Activated naive CD4-positive, alpha-beta T cell treated with anti-CD3 and anti-CD28 coated beads, Interleukin-2, amount 50 U/mL, for 24 hours (primary cell): ENCODE measurements at regions not wholly inside any gene's neighbourhood (a gene's known extent, or its start where the extent isn't known, plus 50 kb on each side); places are given as distances from the start of the nearest gene placed in this dataset.
A peak's percentile ranks its signal among the peaks of the same experiment; 100 is the strongest.
"Not testable (repeated sequence)": the region's sequence is repeated elsewhere in the genome, so short reads cannot be mapped to it uniquely, and the experiment has no call there.

Experiments
- H3K27ac Mint-ChIP-seq: one replicate; pipeline ENCODE4 v1.8.0; 2021; ENCODE audit warnings: mild to moderate bottlenecking, mixed read lengths
- H3K27me3 Mint-ChIP-seq: one replicate; pipeline ENCODE4 v1.8.0; 2021; ENCODE audit warnings: mixed read lengths
- H3K36me3 Mint-ChIP-seq: one replicate; pipeline ENCODE4 v1.8.0; 2021; ENCODE audit warnings: mixed read lengths
- H3K4me1 Mint-ChIP-seq: one replicate; pipeline ENCODE4 v1.8.0; 2021; ENCODE audit warnings: mixed read lengths
- H3K4me3 Mint-ChIP-seq: one replicate; pipeline ENCODE4 v1.8.0; 2021; ENCODE audit warnings: mild to moderate bottlenecking, mixed read lengths
- H3K9me3 Mint-ChIP-seq: one replicate; pipeline ENCODE4 v1.8.0; 2021; ENCODE audit warnings: mixed read lengths

DNA sequence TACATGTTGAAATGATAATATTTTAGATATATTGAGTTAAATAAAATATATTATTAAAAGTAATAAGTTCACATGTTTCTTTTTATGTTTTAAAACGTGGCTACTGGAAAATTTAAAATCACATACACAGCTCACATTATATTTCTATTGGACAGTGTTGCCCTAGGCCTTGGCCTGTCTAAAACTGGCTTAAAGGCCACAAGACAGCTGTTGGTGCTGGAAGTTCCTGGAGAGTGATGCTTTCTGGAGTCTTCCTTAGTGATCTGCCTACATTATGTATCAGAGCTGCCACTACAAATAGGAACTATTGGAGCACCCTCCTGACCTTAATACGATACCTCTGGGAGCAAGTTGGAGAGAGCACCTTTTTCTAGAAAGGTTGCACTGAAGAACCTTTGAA, 254.1 kb upstream of the C2CD4B start:
- H3K9me3 Mint-ChIP-seq: no peaks in the 10 kb centered on the region
- no peaks in the 10 kb centered on the region for H3K4me1 Mint-ChIP-seq
- no peaks in the 10 kb centered on the region for H3K27me3 Mint-ChIP-seq
- H3K4me3 Mint-ChIP-seq: no peak overlapping the region
- no peaks in the 10 kb centered on the region for H3K36me3 Mint-ChIP-seq
- H3K27ac Mint-ChIP-seq: no peak overlapping the region

DNA sequence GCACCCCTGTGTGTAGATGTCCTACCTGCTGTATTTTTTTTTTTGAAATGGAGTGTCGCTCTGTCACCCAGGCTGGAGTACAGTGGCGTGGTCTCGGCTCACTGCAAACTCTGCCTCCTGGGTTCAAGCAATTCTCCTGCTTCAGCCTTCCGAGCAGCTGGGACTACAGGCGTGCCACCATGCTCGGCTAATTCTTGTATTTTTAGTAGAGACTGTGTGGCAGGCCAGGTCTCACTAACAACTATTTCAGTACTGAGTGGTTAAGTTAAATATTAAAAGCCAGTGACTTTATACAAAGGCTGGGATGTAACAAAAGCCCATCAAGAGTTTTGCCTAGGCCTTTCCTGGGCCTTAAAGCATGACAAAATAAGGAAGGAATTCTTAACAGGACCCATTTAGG, 255.3 kb upstream of the C2CD4B start:
- H3K4me3 Mint-ChIP-seq, H3K9me3 Mint-ChIP-seq, H3K4me1 Mint-ChIP-seq, H3K36me3 Mint-ChIP-seq, H3K27ac Mint-ChIP-seq, H3K27me3 Mint-ChIP-seq: not testable (repeated sequence)

DNA sequence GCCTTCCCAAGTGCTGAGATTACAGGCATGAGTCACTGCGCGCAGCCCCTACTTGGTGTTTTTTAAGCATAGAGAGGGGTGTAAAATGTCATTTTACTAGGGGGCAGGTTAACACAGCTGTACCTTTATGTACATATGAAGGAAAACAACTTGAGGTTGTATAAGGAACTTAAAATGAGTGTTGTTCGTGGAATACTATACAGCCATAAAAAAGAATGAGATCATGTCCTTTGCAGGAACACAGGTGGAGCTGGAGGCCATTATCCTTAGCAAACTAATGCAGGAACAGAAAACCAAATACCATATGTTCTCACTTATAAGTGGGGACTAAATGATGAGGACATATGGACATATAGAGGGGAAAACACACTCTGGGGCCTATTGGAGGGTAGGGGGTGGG, 256.2 kb upstream of the C2CD4B start:
- Mint-ChIP-seq H3K27me3 (no peaks in the 10 kb centered on the region), H3K27ac (no peak overlapping the region), H3K36me3 (no peaks in the 10 kb centered on the region), H3K9me3 (no peaks in the 10 kb centered on the region), H3K4me1 (no peaks in the 10 kb centered on the region), H3K4me3 (no peak overlapping the region)

DNA sequence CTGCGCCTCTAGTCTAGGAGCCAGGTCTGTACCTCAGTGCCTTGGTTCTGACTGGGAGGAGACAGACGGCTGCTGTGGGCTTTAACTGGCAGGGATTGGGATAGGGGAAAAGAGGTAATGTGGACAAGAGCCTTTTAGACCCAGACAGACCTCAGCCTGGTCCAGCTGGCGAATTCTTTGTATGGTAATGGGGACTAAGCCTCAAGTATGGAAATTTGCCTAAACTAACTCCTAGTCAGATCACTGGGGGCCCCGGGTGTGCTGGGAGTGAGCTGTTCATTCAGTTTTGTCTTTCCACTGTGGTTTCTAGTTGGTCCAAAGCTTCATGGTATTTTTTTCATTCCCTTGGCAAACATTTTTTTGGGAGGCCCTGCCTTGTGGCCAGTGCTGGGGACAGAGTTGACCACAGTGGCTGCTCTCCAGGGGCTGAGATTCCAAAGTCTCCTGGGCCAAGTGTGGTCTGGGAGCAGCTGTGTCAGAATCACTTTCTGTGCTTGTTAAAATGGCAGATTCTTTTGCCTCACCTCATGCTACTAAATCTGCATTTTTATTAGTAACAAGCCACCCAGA, 261.4 kb upstream of the C2CD4B start:
- no peaks in the 10 kb centered on the region for H3K4me1 Mint-ChIP-seq
- H3K27ac Mint-ChIP-seq: no peak overlapping the region
- no peak overlapping the region for H3K4me3 Mint-ChIP-seq
- peaks cover 2% of the 10 kb centered on the region for H3K27me3 Mint-ChIP-seq
- H3K36me3 Mint-ChIP-seq: no peaks in the 10 kb centered on the region
- no peaks in the 10 kb centered on the region for H3K9me3 Mint-ChIP-seq

DNA sequence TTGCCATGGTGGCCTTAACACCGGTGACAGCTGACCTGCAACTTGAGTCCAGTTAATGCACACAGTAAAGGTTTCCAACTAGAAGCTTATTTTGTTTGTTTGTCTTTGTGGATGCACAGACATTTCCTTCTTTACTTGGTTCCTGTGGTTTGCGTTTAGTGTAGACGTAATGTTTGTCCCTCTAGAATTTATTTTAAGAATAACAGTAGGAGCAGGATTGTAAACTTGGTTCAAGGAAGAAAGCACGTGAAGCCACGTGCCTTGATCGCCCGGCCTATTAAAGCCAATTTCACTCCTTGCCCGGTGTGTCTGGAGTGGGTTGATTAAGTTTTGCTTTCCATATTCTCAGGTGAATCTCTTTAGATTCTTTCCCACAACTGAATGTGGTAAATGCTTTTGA, 263.2 kb upstream of the C2CD4B start:
- Mint-ChIP-seq H3K36me3 (no peaks in the 10 kb centered on the region), H3K9me3 (no peaks in the 10 kb centered on the region), H3K27ac (no peak overlapping the region), H3K27me3 (peaks cover 2% of the 10 kb centered on the region), H3K4me3 (no peak overlapping the region), H3K4me1 (no peaks in the 10 kb centered on the region)

DNA sequence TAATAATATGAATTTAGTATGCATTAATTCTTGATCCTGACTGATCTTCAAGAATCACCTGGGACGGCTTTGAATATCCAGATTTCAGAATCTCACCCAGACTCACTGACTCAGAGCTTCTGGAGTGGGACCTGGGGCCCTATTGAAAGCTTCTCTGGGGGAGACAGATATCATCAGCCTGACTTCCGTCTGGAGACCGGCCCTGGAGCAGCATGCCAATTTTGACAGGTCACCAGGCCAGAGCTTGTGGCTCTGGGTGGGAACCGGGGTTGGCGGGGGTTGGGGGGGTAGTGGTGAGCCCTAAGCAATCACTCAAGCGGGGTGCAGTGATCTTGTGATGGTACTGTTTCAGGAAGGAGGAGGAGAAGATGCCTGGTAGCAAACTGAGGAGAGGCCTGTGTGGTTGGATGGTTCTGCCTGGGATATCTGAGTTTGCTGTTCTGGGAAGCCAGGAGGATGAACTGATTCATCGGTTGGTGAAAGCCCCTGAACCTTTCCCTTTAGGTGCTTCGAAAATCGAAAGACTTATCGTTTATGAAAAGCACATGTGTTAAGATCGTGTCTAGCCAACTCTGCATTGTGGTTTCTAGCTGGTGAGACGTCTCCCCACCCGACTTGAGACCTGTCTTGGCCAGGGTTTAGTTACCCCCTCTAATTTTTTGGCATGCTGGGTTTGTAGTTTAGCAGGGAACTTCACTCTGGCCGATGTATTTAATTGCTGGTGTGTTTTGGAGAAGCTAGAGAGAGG, 263.9 kb upstream of the C2CD4B start:
- Mint-ChIP-seq H3K4me3 (no peak overlapping the region), H3K27ac (no peak overlapping the region), H3K27me3 (peaks cover 2% of the 10 kb centered on the region), H3K36me3 (no peaks in the 10 kb centered on the region), H3K4me1 (no peaks in the 10 kb centered on the region), H3K9me3 (no peaks in the 10 kb centered on the region)

DNA sequence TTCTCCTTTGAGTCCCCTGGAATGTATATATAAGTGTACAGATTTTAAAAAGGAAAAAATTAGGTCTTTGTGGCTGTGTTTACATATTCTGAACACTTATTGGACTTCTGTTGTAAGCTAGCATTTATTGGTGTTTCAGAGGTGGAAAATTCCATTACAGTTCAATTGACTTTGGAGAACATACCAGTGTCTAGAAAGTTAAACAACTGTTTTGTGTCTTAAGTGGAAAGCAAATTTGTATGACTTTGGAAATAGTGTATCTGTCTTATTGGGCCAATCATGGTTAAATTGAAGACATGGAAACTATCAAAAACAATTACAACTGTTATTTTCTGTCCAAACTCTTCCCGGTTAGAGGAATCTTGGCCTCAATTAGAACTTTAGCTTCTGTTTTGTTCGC, 265.0 kb upstream of the C2CD4B start:
- Mint-ChIP-seq H3K36me3 (no peaks in the 10 kb centered on the region), H3K9me3 (no peaks in the 10 kb centered on the region), H3K27ac (no peak overlapping the region), H3K27me3 (peaks cover 2% of the 10 kb centered on the region), H3K4me1 (no peaks in the 10 kb centered on the region), H3K4me3 (no peak overlapping the region)

DNA sequence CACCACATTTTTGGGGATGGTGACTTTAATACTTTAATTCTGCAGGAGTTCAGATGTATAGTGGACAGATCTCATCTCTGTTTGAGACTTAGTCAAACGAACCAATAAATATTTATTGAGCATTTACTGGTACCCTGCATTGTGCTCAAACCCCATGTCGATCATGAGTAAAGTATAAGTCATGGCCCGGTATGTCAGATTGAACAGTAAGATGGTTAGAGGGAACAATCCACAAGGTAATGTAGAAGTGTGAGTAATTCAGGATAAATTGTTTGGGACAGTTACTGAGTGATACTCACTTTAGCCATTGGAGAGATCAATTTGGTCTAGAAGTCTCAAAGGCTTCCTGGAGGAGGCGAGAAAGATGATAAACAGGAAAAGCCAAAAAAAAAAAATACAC, 265.5 kb upstream of the C2CD4B start:
- H3K4me1 Mint-ChIP-seq: no peaks in the 10 kb centered on the region
- H3K36me3 Mint-ChIP-seq: no peaks in the 10 kb centered on the region
- H3K4me3 Mint-ChIP-seq: no peak overlapping the region
- H3K27me3 Mint-ChIP-seq: peaks cover 2% of the 10 kb centered on the region
- H3K27ac Mint-ChIP-seq: peak overlapping the region; percentile 73
- H3K9me3 Mint-ChIP-seq: no peaks in the 10 kb centered on the region

DNA sequence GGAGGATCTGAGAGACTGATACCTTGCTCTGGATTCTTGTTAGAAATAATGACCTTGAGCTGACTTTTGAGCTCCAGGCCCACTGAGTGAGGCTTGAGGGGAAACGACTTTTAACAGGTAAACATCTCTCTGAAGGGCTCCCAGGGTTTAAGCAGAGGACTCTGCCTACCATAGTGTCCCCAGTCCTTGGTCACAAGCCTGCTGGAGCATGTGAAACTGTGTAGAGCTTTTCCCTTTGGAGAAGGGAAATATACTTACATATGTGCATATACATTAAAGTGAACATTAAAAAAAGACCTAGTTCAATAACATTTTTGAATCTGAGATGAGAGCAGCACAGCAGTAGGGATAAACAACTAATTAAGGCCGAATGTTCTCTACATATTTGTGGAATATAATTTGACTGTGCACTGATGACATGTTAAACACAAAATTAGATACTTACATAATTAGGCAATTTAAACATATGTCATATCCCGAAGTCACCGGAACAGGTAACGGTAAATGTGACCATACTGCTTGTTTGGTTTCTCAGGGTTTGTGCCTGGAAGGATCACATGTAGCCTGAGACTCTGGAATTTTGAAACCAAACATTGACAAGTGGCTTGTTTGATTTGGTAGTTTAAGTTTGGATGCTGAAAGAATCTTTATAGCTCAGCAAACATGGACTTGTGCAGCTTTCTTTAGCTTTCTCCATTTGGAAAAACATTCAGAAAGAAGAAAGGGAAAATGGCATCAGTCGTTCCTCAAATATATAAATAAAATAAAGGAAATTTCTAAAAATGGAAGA, 266.1 kb upstream of the C2CD4B start:
- Mint-ChIP-seq H3K36me3 (no peaks in the 10 kb centered on the region), H3K9me3 (no peaks in the 10 kb centered on the region), H3K4me1 (no peaks in the 10 kb centered on the region), H3K27ac (no peak overlapping the region), H3K27me3 (peaks cover 2% of the 10 kb centered on the region), H3K4me3 (no peak overlapping the region)

DNA sequence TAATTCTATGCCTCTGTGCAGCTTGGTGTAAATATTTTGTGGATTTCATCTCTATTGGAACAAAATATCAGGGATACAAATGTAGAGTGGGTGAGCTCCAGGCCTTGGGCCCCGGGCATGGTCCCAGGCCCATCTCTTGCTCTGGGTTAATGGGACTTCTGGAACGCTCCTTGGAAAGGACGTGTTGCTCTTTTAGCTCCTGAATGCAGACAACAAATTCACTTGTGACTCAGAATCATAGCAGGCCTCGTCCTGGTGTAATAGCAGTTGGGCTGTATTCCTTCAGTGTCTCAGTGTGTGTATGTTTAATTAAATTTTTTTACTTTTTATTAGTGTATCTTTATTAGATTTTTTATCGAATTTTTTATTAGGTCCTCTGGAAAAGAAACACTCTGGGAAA, 266.7 kb upstream of the C2CD4B start:
- no peaks in the 10 kb centered on the region for H3K9me3 Mint-ChIP-seq
- H3K36me3 Mint-ChIP-seq: no peaks in the 10 kb centered on the region
- H3K4me3 Mint-ChIP-seq: no peak overlapping the region
- H3K4me1 Mint-ChIP-seq: no peaks in the 10 kb centered on the region
- no peak overlapping the region for H3K27ac Mint-ChIP-seq
- peaks cover 2% of the 10 kb centered on the region for H3K27me3 Mint-ChIP-seq

DNA sequence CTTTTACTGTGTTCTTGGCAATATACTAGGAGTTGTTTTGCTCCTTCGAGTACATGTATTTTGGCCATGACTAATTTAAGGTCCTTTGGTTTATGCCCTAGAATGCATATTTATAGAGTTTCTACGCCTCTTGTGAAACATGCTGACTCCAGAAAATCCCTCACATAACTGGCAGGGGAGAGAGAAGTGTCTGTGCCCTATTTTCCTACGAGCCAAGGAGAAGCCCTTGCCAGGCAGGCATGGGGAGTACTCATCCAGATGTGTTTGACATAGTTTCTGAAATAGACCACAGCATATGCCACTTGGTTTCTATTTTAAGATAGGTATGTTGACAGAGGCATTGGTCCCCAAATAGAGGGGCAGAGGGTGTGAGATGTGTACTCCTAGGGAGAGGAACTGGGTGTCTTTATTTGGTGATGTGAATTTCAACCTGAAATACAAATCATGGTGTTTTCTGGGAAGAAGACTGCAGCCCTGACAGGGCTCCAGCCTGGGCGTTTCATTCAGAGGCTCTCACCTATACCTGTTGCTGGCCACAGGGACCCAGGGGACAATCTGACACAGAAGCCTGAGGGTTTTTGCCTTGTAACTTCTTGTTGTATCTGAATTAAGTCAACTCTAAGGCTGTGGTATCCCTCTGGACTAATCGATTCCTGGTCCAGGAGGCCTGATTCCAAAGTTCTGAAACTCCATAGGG, 267.8 kb upstream of the C2CD4B start:
- no peak overlapping the region for H3K4me3 Mint-ChIP-seq
- no peaks in the 10 kb centered on the region for H3K9me3 Mint-ChIP-seq
- no peaks in the 10 kb centered on the region for H3K36me3 Mint-ChIP-seq
- no peaks in the 10 kb centered on the region for H3K27me3 Mint-ChIP-seq
- no peaks in the 10 kb centered on the region for H3K4me1 Mint-ChIP-seq
- H3K27ac Mint-ChIP-seq: no peak overlapping the region

DNA sequence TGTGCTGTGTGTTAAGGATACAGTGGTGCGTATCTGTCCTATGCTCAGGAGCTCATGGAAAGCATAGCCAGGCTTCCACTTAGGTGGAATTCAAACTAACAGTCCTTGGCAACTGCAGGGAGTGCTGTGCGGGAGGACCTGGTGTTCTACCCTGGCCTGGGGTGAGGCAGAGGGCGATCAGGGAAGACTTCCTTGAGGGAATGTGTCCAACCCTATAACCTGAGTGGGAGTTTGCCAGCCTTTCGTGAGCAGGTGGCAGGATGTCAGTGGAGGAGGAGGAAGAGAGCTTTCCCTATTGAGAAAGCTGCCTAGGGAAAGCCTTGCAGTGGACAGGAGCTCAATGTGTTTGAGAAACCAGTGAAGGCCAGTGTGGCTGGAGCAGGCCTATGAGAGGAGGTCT, 271.1 kb upstream of the C2CD4B start:
- no peak overlapping the region for H3K27ac Mint-ChIP-seq
- H3K36me3 Mint-ChIP-seq: no peaks in the 10 kb centered on the region
- H3K4me1 Mint-ChIP-seq: no peaks in the 10 kb centered on the region
- no peak overlapping the region for H3K4me3 Mint-ChIP-seq
- H3K9me3 Mint-ChIP-seq: no peaks in the 10 kb centered on the region
- no peaks in the 10 kb centered on the region for H3K27me3 Mint-ChIP-seq

DNA sequence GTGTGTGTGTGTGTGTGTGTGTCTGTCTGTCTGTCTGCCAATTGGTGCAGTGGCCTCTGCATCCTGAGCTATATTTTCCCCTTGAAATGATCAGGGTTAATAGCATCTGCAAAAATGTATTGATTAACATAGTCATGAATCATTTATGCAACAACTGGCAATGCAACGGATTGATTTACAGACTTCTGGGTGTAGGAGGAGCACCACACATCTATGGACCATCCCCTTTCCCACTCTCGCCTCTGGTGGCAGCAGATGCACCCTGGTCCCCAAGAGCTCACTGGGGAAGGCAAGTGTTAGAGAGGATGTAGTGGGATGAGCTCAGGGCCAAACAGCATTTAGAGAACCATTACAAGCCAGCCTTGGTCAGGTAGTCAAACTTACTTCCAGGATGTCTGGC, 272.7 kb upstream of the C2CD4B start:
- no peaks in the 10 kb centered on the region for H3K27me3 Mint-ChIP-seq
- H3K9me3 Mint-ChIP-seq: no peaks in the 10 kb centered on the region
- no peaks in the 10 kb centered on the region for H3K36me3 Mint-ChIP-seq
- no peak overlapping the region for H3K27ac Mint-ChIP-seq
- H3K4me3 Mint-ChIP-seq: no peak overlapping the region
- H3K4me1 Mint-ChIP-seq: no peaks in the 10 kb centered on the region

DNA sequence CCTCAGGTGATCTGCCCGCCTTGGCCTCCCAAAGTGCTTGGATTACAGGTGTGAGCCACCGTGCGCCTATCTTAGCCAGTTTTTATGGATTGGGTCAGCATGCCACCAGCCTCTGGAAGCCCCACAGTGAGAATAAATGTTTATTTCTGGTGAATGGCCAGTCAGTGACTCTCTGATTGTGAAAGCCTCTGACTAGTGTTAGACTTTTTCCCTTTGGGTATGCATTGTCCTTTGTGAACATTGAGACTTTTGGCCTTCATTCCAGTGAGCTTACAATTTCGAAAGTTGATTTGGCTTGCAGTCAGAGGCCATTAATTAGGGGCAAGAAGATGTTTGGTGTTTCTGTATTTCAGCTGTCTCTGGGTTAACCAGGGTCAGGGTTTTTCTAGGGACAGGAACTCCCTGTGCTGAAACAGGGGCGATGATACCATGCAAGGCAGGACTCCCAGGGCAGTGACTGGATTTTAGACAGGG, 274.5 kb upstream of the C2CD4B start:
- Mint-ChIP-seq H3K4me1 (no peaks in the 10 kb centered on the region), H3K9me3 (no peaks in the 10 kb centered on the region), H3K36me3 (no peaks in the 10 kb centered on the region), H3K4me3 (no peak overlapping the region), H3K27me3 (no peaks in the 10 kb centered on the region), H3K27ac (no peak overlapping the region)

DNA sequence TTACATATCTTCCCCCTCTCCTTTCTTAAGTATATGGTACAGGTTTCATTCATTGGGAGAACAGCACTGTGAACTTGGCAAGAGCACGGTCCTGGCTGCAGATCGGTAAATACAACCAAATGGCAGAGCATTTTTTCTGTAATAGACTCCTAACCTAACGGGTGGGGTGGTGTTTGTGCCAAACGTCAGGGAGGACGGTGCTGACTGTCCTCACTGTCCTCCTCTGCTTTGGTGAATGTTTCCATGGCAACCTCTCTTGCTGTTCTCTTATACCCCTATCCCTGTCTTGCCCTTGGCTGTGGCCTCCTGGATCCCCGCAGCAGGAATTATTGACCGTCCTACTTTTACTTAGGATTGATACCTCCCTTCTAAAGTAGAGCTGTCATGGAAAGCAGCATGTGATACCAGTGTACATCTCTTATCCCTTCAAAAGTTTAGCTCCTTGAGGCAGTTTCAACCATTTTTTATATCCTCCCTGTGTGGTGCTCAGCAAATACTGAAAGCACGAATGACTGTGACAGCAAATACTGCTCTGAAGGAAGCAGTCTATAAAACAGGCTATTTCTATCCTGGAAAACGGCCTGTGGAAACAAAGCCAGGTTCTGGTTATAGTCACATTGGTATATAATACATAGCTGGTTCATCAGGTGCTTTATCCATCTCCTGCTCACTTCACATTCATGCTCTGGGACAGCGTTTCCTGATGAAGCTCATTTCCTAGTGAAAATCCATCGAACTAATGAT, 275.4 kb upstream of the C2CD4B start:
- Mint-ChIP-seq H3K4me3 (no peak overlapping the region), H3K27me3 (no peaks in the 10 kb centered on the region), H3K27ac (no peak overlapping the region), H3K4me1 (no peaks in the 10 kb centered on the region), H3K36me3 (no peaks in the 10 kb centered on the region), H3K9me3 (no peaks in the 10 kb centered on the region)
